SHP77 (cell line): ENCODE measurements at regions not wholly inside any gene's neighbourhood (a gene's known extent, or its start where the extent isn't known, plus 50 kb on each side); places are given as distances from the start of the nearest gene placed in this dataset.
"Not testable (repeated sequence)": the region's sequence is repeated elsewhere in the genome, so short reads cannot be mapped to it uniquely, and the experiment has no call there.

Experiments
- DNase-seq, 2 experiments: peaks; one replicate each; lab custom pipeline; 2025; lab: John Stamatoyannopoulos, UW

- no peak for DNase-seq
Observed at GRCh38 chr13:34166406-34166805, 348.5 kb downstream of the RFC3 start.

- peak in 1 of 2 experiments; percentile 4 for DNase-seq
Observed at GRCh38 chr13:34167347-34167746, 349.4 kb downstream of the RFC3 start.

- no peak for DNase-seq
Observed at GRCh38 chr13:34172048-34172447, 354.1 kb downstream of the RFC3 start.

GRCh38 chr13:34174671-34175145 lies 356.8 kb downstream of the RFC3 start:
- no peak for DNase-seq

- no peak for DNase-seq
Observed at GRCh38 chr13:34175551-34175950, 357.6 kb downstream of the RFC3 start.

- DNase-seq = no peak
Observed at GRCh38 chr13:34176633-34177032, 358.7 kb downstream of the RFC3 start.

GRCh38 chr13:34179481-34179880 lies 361.5 kb downstream of the RFC3 start:
- no peak for DNase-seq

- no peak for DNase-seq
Observed at GRCh38 chr13:34179927-34180326, 362.0 kb downstream of the RFC3 start.

GRCh38 chr13:34181256-34181655 lies 363.3 kb downstream of the RFC3 start:
- not testable (repeated sequence) for DNase-seq

GRCh38 chr13:34189946-34190345 lies 372.0 kb downstream of the RFC3 start:
- no peak for DNase-seq

GRCh38 chr13:34201050-34201913 lies 383.3 kb downstream of the RFC3 start:
- DNase-seq = peak in 1 of 2 experiments; percentile 24

- no peak for DNase-seq
Observed at GRCh38 chr13:34207334-34207733, 389.4 kb downstream of the RFC3 start.

- DNase-seq = no peak
Observed at GRCh38 chr13:34207872-34208271, 389.9 kb downstream of the RFC3 start.

- no peak for DNase-seq
Observed at GRCh38 chr13:34208336-34208735, 390.4 kb downstream of the RFC3 start.

- no peak for DNase-seq
Observed at GRCh38 chr13:34210341-34210740, 392.4 kb downstream of the RFC3 start.

GRCh38 chr13:34214686-34215085 lies 396.7 kb downstream of the RFC3 start:
- DNase-seq = no peak

- DNase-seq = no peak
Observed at GRCh38 chr13:34216256-34216655, 398.3 kb downstream of the RFC3 start.

- no peak for DNase-seq
Observed at GRCh38 chr13:34217343-34218025, 399.5 kb downstream of the RFC3 start.

GRCh38 chr13:34223984-34224383 lies 406.0 kb downstream of the RFC3 start:
- DNase-seq = no peak

- no peak for DNase-seq
Observed at GRCh38 chr13:34224877-34225276, 406.9 kb downstream of the RFC3 start.

GRCh38 chr13:34230271-34230670 lies 412.3 kb downstream of the RFC3 start:
- DNase-seq = no peak

- DNase-seq = no peak
Observed at GRCh38 chr13:34241332-34241731, 423.4 kb downstream of the RFC3 start.

- no peak for DNase-seq
Observed at GRCh38 chr13:34243403-34243802, 425.5 kb downstream of the RFC3 start.
